HFF-Myc (cell line): ENCODE measurements at regions not wholly inside any gene's neighbourhood (a gene's known extent, or its start where the extent isn't known, plus 50 kb on each side); places are given as distances from the start of the nearest gene placed in this dataset.

Experiments used
- DNase-seq: peaks from one replicate; pipeline ENCODE4 v3.0.0-alpha.2; 2011; ENCODE audit warnings: low read depth; ENCODE audit errors: extremely low read depth
- H3K4me3 ChIP-seq: replicated peaks from 2 replicates; pipeline ENCODE4 v1.5.1; 2011; ENCODE audit warnings: low read depth, mild to moderate bottlenecking, control low read depth, low read length
- TF ChIP-seq, protein P1 (sequence below): IDR thresholded peaks from 2 replicates; pipeline ENCODE4 v1.5.1; 2012; ENCODE audit warnings: mild to moderate bottlenecking, low read depth, low read length, control low read depth; ENCODE audit errors: missing control alignments

- H3K4me3 ChIP-seq: no peak overlapping the region
- no peak for DNase-seq
- TF ChIP-seq, protein P1, sequence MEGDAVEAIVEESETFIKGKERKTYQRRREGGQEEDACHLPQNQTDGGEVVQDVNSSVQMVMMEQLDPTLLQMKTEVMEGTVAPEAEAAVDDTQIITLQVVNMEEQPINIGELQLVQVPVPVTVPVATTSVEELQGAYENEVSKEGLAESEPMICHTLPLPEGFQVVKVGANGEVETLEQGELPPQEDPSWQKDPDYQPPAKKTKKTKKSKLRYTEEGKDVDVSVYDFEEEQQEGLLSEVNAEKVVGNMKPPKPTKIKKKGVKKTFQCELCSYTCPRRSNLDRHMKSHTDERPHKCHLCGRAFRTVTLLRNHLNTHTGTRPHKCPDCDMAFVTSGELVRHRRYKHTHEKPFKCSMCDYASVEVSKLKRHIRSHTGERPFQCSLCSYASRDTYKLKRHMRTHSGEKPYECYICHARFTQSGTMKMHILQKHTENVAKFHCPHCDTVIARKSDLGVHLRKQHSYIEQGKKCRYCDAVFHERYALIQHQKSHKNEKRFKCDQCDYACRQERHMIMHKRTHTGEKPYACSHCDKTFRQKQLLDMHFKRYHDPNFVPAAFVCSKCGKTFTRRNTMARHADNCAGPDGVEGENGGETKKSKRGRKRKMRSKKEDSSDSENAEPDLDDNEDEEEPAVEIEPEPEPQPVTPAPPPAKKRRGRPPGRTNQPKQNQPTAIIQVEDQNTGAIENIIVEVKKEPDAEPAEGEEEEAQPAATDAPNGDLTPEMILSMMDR: no peak
These were observed 142.3 kb upstream of the JUN start for GRCh38 chr1:58926152-58926551.

- TF ChIP-seq, protein P1: no peak
- no peak for DNase-seq
- no peak overlapping the region for H3K4me3 ChIP-seq
These were observed 143.3 kb upstream of the JUN start for GRCh38 chr1:58927041-58927721.

- no peak overlapping the region for H3K4me3 ChIP-seq
- DNase-seq: no peak
- TF ChIP-seq, protein P1: no peak
These were observed 143.9 kb upstream of the JUN start for GRCh38 chr1:58927722-58928085.

DNA sequence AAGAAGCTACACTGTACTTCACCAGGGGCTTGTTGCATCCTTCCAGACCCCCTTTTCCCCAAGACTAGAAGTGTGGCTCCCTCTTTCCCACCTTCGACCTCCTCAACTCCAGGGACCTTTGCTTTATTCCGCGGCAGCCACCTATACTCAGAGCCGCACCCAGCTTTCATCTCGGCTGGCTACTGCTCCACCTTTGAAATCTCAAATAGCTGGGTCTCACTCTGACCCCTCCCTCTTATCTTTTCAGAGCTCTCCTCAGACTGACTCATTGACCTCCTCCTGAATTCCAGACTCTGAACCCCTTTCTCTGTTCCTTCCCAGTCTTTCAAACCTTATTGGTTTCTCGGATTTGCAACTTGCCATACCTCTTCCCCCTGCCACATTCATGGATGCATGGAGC, 144.7 kb upstream of the JUN start:
- no peak overlapping the region for H3K4me3 ChIP-seq
- DNase-seq: no peak
- TF ChIP-seq, protein P1: no peak

GRCh38 chr1:58929671-58930325, 146.0 kb upstream of the JUN start:
- no peak overlapping the region for H3K4me3 ChIP-seq
- no peak for DNase-seq
- TF ChIP-seq, protein P1: no peak

- no peak overlapping the region for H3K4me3 ChIP-seq
- TF ChIP-seq, protein P1: no peak
- DNase-seq: no peak
These were observed 147.2 kb upstream of the JUN start for GRCh38 chr1:58931024-58931423.

DNA sequence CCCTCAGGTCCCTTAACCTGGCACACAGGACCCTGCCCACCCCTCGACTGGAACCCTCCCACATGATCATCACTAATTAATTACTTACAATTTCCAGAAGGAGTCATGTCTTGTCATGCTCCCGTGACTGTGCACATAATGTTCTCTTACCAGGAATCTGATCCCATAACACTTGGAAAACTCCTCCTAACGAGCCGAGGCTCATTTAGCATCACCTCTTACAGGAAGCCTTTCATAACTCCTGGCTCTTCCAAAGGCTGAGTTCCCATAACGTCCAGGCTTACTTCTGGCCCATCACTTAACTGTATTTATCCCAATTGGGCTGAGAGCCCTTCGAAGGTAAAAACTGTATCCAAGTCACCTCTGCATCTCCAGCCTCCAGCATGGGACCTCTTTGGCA, 147.9 kb upstream of the JUN start:
- no peak for DNase-seq
- TF ChIP-seq, protein P1: no peak
- H3K4me3 ChIP-seq: no peak overlapping the region
